PC-9 (cell line): ENCODE measurements at regions not wholly inside any gene's neighbourhood (a gene's known extent, or its start where the extent isn't known, plus 50 kb on each side); places are given as distances from the start of the nearest gene placed in this dataset.
"Not testable (repeated sequence)": the region's sequence is repeated elsewhere in the genome, so short reads cannot be mapped to it uniquely, and the experiment has no call there.

Experiments used
- BruUV-seq: library from RNA; stranded (reverse); fragments of 400-500 nt; replicated peaks from 2 replicates; lab custom pipeline; 2021; lab: Mats Ljungman, UMichigan
- CTCF ChIA-PET: fragments of 300-600 bp; sonication (Branson Sonifier 250); formaldehyde crosslinking; loops from one replicate; lab custom pipeline; 2022; ENCODE audit warnings: antibody characterized with exemption; lab: Charles Lee
- POLR2A ChIA-PET: fragments of 300-600 bp; sonication (Branson Sonifier 250); formaldehyde crosslinking; loops from one replicate; lab custom pipeline; 2022; ENCODE audit warnings: antibody characterized with exemption; ENCODE audit not compliant: unreplicated experiment; lab: Charles Lee
- DNase-seq, 2 experiments: peaks; one replicate each; pipeline versions ENCODE4 v3.0.0 to v3.0.0-alpha.2; 2015 to 2022; ENCODE audit warnings: mixed read lengths in 1 of 2
- H2AFZ ChIP-seq: fragments of 200-600 bp; sonication (generic); 2 replicates; pipeline ENCODE4 v1.8.1; 2017; ENCODE audit warnings: antibody characterized with exemption
- H3F3A ChIP-seq: fragments of 200-600 bp; sonication (generic); 2 replicates; pipeline ENCODE4 v1.8.1; 2017; ENCODE audit warnings: antibody characterized with exemption, mild to moderate bottlenecking, low read depth; ENCODE audit not compliant: insufficient read depth
- H3K27ac ChIP-seq: fragments of 200-600 bp; sonication (generic); 2 replicates; pipeline ENCODE4 v1.6.1; 2016; ENCODE audit warnings: mixed run types
- H3K27me3 ChIP-seq: fragments of 200-600 bp; sonication (generic); 2 replicates; pipeline ENCODE4 v1.6.1; 2016; ENCODE audit warnings: low read depth, mixed run types; ENCODE audit not compliant: insufficient read depth
- H3K36me3 ChIP-seq: fragments of 200-600 bp; sonication (generic); 2 replicates; pipeline ENCODE4 v1.6.1; 2016; ENCODE audit warnings: low read depth, mixed run types
- H3K4me1 ChIP-seq: fragments of 200-600 bp; sonication (generic); replicated peaks from 2 replicates; pipeline ENCODE4 v1.6.1; 2016; ENCODE audit warnings: mixed run types; ENCODE audit not compliant: insufficient read depth
- H3K4me2 ChIP-seq: fragments of 200-600 bp; sonication (generic); 2 replicates; pipeline ENCODE4 v1.6.1; 2017; ENCODE audit warnings: mixed run types
- H3K4me3 ChIP-seq: fragments of 200-600 bp; sonication (generic); 2 replicates; pipeline ENCODE4 v1.6.1; 2016; ENCODE audit warnings: mixed run types
- H3K79me2 ChIP-seq: fragments of 200-600 bp; sonication (generic); 2 replicates; pipeline ENCODE4 v1.6.1; 2017; ENCODE audit warnings: low read depth, mixed run types
- H3K9me2 ChIP-seq: fragments of 200-600 bp; sonication (generic); 2 replicates; pipeline ENCODE4 v1.8.1; 2017; ENCODE audit warnings: mild to moderate bottlenecking; ENCODE audit not compliant: insufficient read depth
- H3K9me3 ChIP-seq: fragments of 200-600 bp; sonication (generic); 2 replicates; pipeline ENCODE4 v1.8.1; 2016; ENCODE audit warnings: low read depth; ENCODE audit not compliant: insufficient read depth
- H4K20me1 ChIP-seq: fragments of 200-600 bp; sonication (generic); 2 replicates; pipeline ENCODE4 v1.8.1; 2017; ENCODE audit not compliant: insufficient read depth
- CTCF ChIP-seq: fragments of 200-600 bp; sonication (generic); conservative IDR thresholded peaks from 2 replicates; pipeline ENCODE4 v1.6.1; 2017; ENCODE audit warnings: mixed run types, antibody characterized with exemption, mild to moderate bottlenecking, moderate library complexity
- EZH2 ChIP-seq: fragments of 200-600 bp; sonication (generic); IDR thresholded peaks from 2 replicates; pipeline ENCODE4 v1.8.0; 2017; ENCODE audit warnings: antibody characterized with exemption, low read depth
- intact Hi-C: fragments of 100-400 bp; cut with micrococcal nuclease; formaldehyde crosslinking; loops from one replicate; pipeline ENCODE4 v1.10.0; 2022; ENCODE audit not compliant: unreplicated experiment

DNA sequence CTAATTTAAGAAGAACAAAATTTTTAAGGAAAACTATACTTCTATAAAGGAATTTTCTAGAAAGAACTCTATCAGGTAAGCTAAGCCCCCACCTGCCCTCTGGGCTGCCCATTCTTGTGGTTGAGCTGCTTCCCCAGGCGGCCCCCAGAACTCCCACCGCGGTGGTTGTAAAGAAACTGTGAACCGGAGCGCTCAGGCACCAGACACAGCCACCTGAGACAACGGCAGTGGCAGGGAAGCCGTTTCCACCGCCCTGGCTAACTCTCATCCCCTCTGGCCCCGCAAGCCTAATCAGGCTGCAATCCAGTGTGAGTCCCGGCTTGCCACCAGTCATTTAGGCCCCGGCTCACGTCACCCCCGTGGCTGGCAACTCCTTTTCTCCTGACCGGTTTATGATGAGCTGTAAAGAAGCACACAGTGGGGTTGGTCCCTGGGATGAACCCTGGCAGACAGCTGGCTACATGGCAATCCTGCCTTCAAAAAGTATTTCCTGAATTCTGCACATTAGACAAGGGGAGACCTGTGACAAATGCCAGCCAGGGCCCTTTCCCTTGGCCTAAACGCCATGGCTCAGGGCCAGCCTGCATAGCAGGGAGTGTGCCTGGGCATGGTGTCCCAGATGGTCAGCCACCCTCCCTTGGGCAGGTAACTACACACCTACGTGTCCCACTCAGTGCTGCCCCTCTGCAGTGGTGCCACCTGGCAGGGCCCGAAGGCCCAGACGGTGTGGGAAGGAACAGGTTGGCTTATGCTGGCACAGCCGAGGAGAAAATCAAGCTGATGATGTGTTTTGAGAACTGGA is 63.8 kb upstream of the GPR31 start:
- H3K79me2 ChIP-seq: no peaks in the 10 kb centered on the region
- no peaks in the 10 kb centered on the region for H3F3A ChIP-seq
- DNase-seq: no peak
- no peak overlapping the region for H3K4me3 ChIP-seq
- no peaks in the 10 kb centered on the region for H3K9me2 ChIP-seq
- no peak overlapping the region for H3K27ac ChIP-seq
- H3K9me3 ChIP-seq: no peaks in the 10 kb centered on the region
- no TSS peak for BruUV-seq
- intact Hi-C loops: no loop called here
- H3K4me1 ChIP-seq: no peaks in the 10 kb centered on the region
- no peaks in the 10 kb centered on the region for H3K36me3 ChIP-seq
- no peaks in the 10 kb centered on the region for H4K20me1 ChIP-seq
- CTCF ChIA-PET: interaction anchor here (0.6 kb wide), 1 partner anchor 669 kb away, joined by 6 read pairs; no protein-coding TSS in a partner anchor
- H3K4me2 ChIP-seq: no peak overlapping the region
- POLR2A ChIA-PET: no interaction called here
- no peak overlapping the region for H2AFZ ChIP-seq
- H3K27me3 ChIP-seq: peaks cover 44% of the 10 kb centered on the region
- no peak for TF ChIP-seq EZH2
- TF ChIP-seq CTCF: no peak

GRCh38 chr6:167225566-167226382 is 65.3 kb upstream of the UNC93A start:
- POLR2A ChIA-PET, CTCF ChIA-PET, H3F3A ChIP-seq, H3K79me2 ChIP-seq, intact Hi-C loops, H3K4me2 ChIP-seq, BruUV-seq, H3K4me1 ChIP-seq, H3K9me3 ChIP-seq, H3K9me2 ChIP-seq, H3K27ac ChIP-seq, H2AFZ ChIP-seq, H3K4me3 ChIP-seq, H3K36me3 ChIP-seq, H4K20me1 ChIP-seq, DNase-seq: not testable (repeated sequence)
- peaks cover 76% of the 10 kb centered on the region for H3K27me3 ChIP-seq

- H3K36me3 ChIP-seq: no peaks in the 10 kb centered on the region
- no peaks in the 10 kb centered on the region for H3K9me2 ChIP-seq
- H3K27me3 ChIP-seq: peaks cover 78% of the 10 kb centered on the region
- H3F3A ChIP-seq: no peaks in the 10 kb centered on the region
- no peaks in the 10 kb centered on the region for H3K4me1 ChIP-seq
- no peak overlapping the region for H2AFZ ChIP-seq
- TF ChIP-seq EZH2: no peak
- no peak for TF ChIP-seq CTCF
- no TSS peak for BruUV-seq
- H3K27ac ChIP-seq: no peak overlapping the region
- H3K4me3 ChIP-seq: no peak overlapping the region
- DNase-seq: no peak
- no peaks in the 10 kb centered on the region for H3K9me3 ChIP-seq
- no peaks in the 10 kb centered on the region for H3K79me2 ChIP-seq
- intact Hi-C loops: no loop called here
- ChIA-PET CTCF (no interaction called here), POLR2A (no interaction called here)
- no peak overlapping the region for H3K4me2 ChIP-seq
- H4K20me1 ChIP-seq: no peaks in the 10 kb centered on the region
These were observed 64.8 kb upstream of the UNC93A start for GRCh38 chr6:167226383-167226685.
